H1 (cell line): ENCODE measurements at regions not wholly inside any gene's neighbourhood (a gene's known extent, or its start where the extent isn't known, plus 50 kb on each side); places are given as distances from the start of the nearest gene placed in this dataset.
A peak's percentile ranks its signal among the peaks of the same experiment; 100 is the strongest.

Source experiments
- CTCF ChIA-PET: fragments of 300-600 bp; sonication (Branson Sonifier 250); formaldehyde crosslinking; loops from one replicate; lab custom pipeline; 2021; ENCODE audit not compliant: partially characterized antibody; lab: Charles Lee
- POLR2A ChIA-PET: fragments of 300-600 bp; sonication (Branson Sonifier 250); formaldehyde crosslinking; loops from one replicate; lab custom pipeline; 2021; ENCODE audit warnings: inconsistent platforms; ENCODE audit not compliant: partially characterized antibody; lab: Charles Lee
- DNase-seq, 2 experiments: peaks; one replicate each; pipeline versions ENCODE4 v3.0.0 to v3.0.0-alpha.2; 2010 to 2022; ENCODE audit warnings: low spot score in 2 of 2, low read depth in 1 of 2, mixed read lengths in 1 of 2
- FAIRE-seq: peaks from 2 replicates; lab custom pipeline; 2011; peaks lifted over from hg19 to GRCh38; lab: Jason Lieb, UNC
- H2AFZ ChIP-seq: 2 replicates; pipeline ENCODE4 v1.8.1; 2012; ENCODE audit warnings: low read length, inconsistent platforms
- H2AK5ac ChIP-seq: 2 replicates; pipeline ENCODE4 v1.6.1; 2013; ENCODE audit warnings: low read depth, low read length
- H2BK120ac ChIP-seq: replicated peaks from 2 replicates; pipeline ENCODE3; 2013; ENCODE audit warnings: low read depth, low read length, inconsistent platforms
- H2BK12ac ChIP-seq: 2 replicates; pipeline ENCODE4 v1.6.1; 2013; ENCODE audit warnings: low read depth, low read length
- H2BK15ac ChIP-seq: 2 replicates; pipeline ENCODE4 v1.6.1; 2013; ENCODE audit warnings: low read length
- H2BK20ac ChIP-seq: 2 replicates; pipeline ENCODE4 v1.6.1; 2013; ENCODE audit warnings: low read length
- H2BK5ac ChIP-seq: 2 replicates; pipeline ENCODE4 v1.6.1; 2013; ENCODE audit warnings: low read depth, low read length
- H3K14ac ChIP-seq: 2 replicates; pipeline ENCODE4 v1.6.1; 2013; ENCODE audit warnings: inconsistent platforms; ENCODE audit not compliant: insufficient read length
- H3K18ac ChIP-seq: 2 replicates; pipeline ENCODE4 v1.6.1; 2013; ENCODE audit warnings: low read length; ENCODE audit errors: extremely low read depth
- H3K23ac ChIP-seq: 2 replicates; pipeline ENCODE4 v1.6.1; 2013; ENCODE audit warnings: inconsistent platforms; ENCODE audit not compliant: insufficient read length
- H3K23me2 ChIP-seq: 2 replicates; pipeline ENCODE4 v1.6.1; 2013; ENCODE audit warnings: low read depth, low read length
- H3K27ac ChIP-seq: 2 replicates; pipeline ENCODE4 v1.6.1; 2011; ENCODE audit warnings: low read depth, low read length, inconsistent platforms
- H3K27me3 ChIP-seq, 4 experiments: replicated peaks in 1 of 4; 1 replicate in 1 of 4; 2 replicates in 3 of 4; pipeline versions ENCODE4 v1.6.1 to v1.8.1; 2011 to 2013; ENCODE audit warnings: low read length in 3 of 4, mild to moderate bottlenecking in 3 of 4, inconsistent platforms in 2 of 4, mixed read lengths in 2 of 4, moderate library complexity in 1 of 4; ENCODE audit not compliant: control insufficient read depth in 3 of 4, insufficient read depth in 3 of 4; ENCODE audit errors: extremely low read depth in 1 of 4
- H3K36me3 ChIP-seq, 4 experiments: 2 replicates each; pipeline versions ENCODE4 v1.6.1 to v1.8.1; 2011 to 2013; ENCODE audit warnings: mild to moderate bottlenecking in 4 of 4, low read length in 3 of 4, moderate library complexity in 2 of 4, control low read depth in 1 of 4, inconsistent platforms in 1 of 4; ENCODE audit not compliant: insufficient read depth in 4 of 4, control insufficient read depth in 2 of 4
- H3K4ac ChIP-seq: replicated peaks from 2 replicates; pipeline ENCODE3; 2013; ENCODE audit warnings: low read length, low read depth, mixed read lengths, inconsistent platforms; ENCODE audit not compliant: insufficient read length
- H3K4me1 ChIP-seq, 4 experiments: replicated peaks in 1 of 4; 1 replicate in 1 of 4; 2 replicates in 3 of 4; pipeline versions ENCODE4 v1.6.1 to v1.8.1; 2011 to 2013; ENCODE audit warnings: low read length in 3 of 4, inconsistent platforms in 2 of 4, mixed read lengths in 1 of 4; ENCODE audit not compliant: insufficient read depth in 4 of 4, control insufficient read depth in 3 of 4
- H3K4me2 ChIP-seq, 2 experiments: 2 replicates each; pipeline versions ENCODE4 v1.6.1 to v1.8.1; 2011 to 2013; ENCODE audit warnings: low read depth in 2 of 2, low read length in 2 of 2, control low read depth in 1 of 2, inconsistent platforms in 1 of 2, mild to moderate bottlenecking in 1 of 2; ENCODE audit not compliant: insufficient read depth in 1 of 2
- H3K4me3 ChIP-seq, 4 experiments: fragments of 200-600, 300-600 bp in 1 of 4; sonication (generic), shearing (Covaris generic), sonication (Bioruptor Twin) in 1 of 4; 2 replicates each; pipeline versions ENCODE4 v1.5.1 to v1.8.1; 2011 to 2016; ENCODE audit warnings: low read length in 4 of 4, low read depth in 3 of 4, control low read depth in 2 of 4, inconsistent platforms in 2 of 4, mild to moderate bottlenecking in 2 of 4, mixed read lengths in 1 of 4, moderate library complexity in 1 of 4; ENCODE audit not compliant: insufficient read depth in 2 of 4; ENCODE audit errors: extremely low read depth in 1 of 4
- H3K56ac ChIP-seq: replicated peaks from 2 replicates; pipeline ENCODE3; 2013; ENCODE audit warnings: low read depth, mild to moderate bottlenecking, mixed read lengths, low read length, inconsistent platforms; ENCODE audit not compliant: insufficient read length
- H3K79me1 ChIP-seq: 2 replicates; pipeline ENCODE4 v1.6.1; 2013; ENCODE audit warnings: low read depth, low read length, control low read depth
- H3K79me2 ChIP-seq, 2 experiments: 2 replicates each; pipeline versions ENCODE4 v1.6.1 to v1.8.1; 2012 to 2013; ENCODE audit warnings: low read length in 2 of 2, mild to moderate bottlenecking in 2 of 2, inconsistent platforms in 1 of 2; ENCODE audit not compliant: insufficient read depth in 2 of 2, control insufficient read depth in 1 of 2
- H3K9ac ChIP-seq, 4 experiments: replicated peaks in 1 of 4; 1 replicate in 1 of 4; 2 replicates in 3 of 4; pipeline versions ENCODE4 v1.6.1 to v1.8.1; 2011 to 2013; ENCODE audit warnings: low read depth in 3 of 4, low read length in 3 of 4, control low read depth in 2 of 4, mild to moderate bottlenecking in 2 of 4, moderate library complexity in 2 of 4, inconsistent platforms in 1 of 4; ENCODE audit errors: extremely low read depth in 1 of 4
- H3K9me3 ChIP-seq, 2 experiments: 2 replicates each; pipeline versions ENCODE4 v1.6.1 to v1.8.1; 2012 to 2013; ENCODE audit warnings: mild to moderate bottlenecking in 2 of 2, moderate library complexity in 2 of 2, control low read depth in 1 of 2, inconsistent platforms in 1 of 2, low read depth in 1 of 2, low read length in 1 of 2, mixed read lengths in 1 of 2; ENCODE audit not compliant: insufficient read depth in 2 of 2
- H4K20me1 ChIP-seq, 2 experiments: replicated peaks in 1 of 2; 2 replicates each; pipeline versions ENCODE3 to v1.8.1; 2011 to 2013; ENCODE audit warnings: inconsistent platforms in 2 of 2, low read length in 2 of 2, mild to moderate bottlenecking in 1 of 2; ENCODE audit not compliant: insufficient read depth in 2 of 2, control insufficient read depth in 1 of 2
- H4K5ac ChIP-seq: 2 replicates; pipeline ENCODE4 v1.6.1; 2013; ENCODE audit warnings: low read length, low read depth, mixed read lengths, inconsistent platforms; ENCODE audit not compliant: insufficient read length
- H4K8ac ChIP-seq: 2 replicates; pipeline ENCODE4 v1.8.0; 2013; ENCODE audit warnings: mild to moderate bottlenecking, moderate library complexity, low read length, inconsistent platforms; ENCODE audit not compliant: insufficient read depth; ENCODE audit errors: extremely low read depth
- H4K91ac ChIP-seq: replicated peaks from 2 replicates; pipeline ENCODE3; 2013; ENCODE audit warnings: low read length, mixed read lengths, inconsistent platforms; ENCODE audit not compliant: insufficient read length
- ASH2L ChIP-seq: fragments of 200-600, 300-600 bp; sonication (generic); IDR thresholded peaks from one replicate; pipeline ENCODE4 v1.7.1; 2017; ENCODE audit warnings: low read length
- BRCA1 ChIP-seq: IDR thresholded peaks from 2 replicates; pipeline ENCODE4 v1.6.1; 2012; ENCODE audit warnings: low read depth, low read length, improper control_type of control experiment
- CHD1 ChIP-seq: IDR thresholded peaks from 2 replicates; pipeline ENCODE4 v1.6.1; 2012; ENCODE audit warnings: low read depth, low read length, improper control_type of control experiment
- KDM1A ChIP-seq: fragments of 200-600, 300-600 bp; sonication (generic); IDR thresholded peaks from 2 replicates; pipeline ENCODE4 v1.7.1; 2016; ENCODE audit warnings: mild to moderate bottlenecking, low read length, borderline replicate concordance
- MAFK ChIP-seq: IDR thresholded peaks from 2 replicates; pipeline ENCODE4 v1.6.1; 2012; ENCODE audit warnings: low read depth, mild to moderate bottlenecking, improper control_type of control experiment, low read length
- NRF1 ChIP-seq: IDR thresholded peaks from 2 replicates; pipeline ENCODE4 v1.6.1; 2011; ENCODE audit warnings: mild to moderate bottlenecking, low read depth, low read length, improper control_type of control experiment
- RAD21 ChIP-seq, 2 experiments: IDR thresholded peaks in 1 of 2; conservative IDR thresholded peaks in 1 of 2; 2 replicates each; pipeline ENCODE4 v1.6.1; 2011; ENCODE audit warnings: low read depth in 2 of 2, low read length in 2 of 2, improper control_type of control experiment in 1 of 2, inconsistent platforms in 1 of 2, mild to moderate bottlenecking in 1 of 2, moderate library complexity in 1 of 2
- SIRT6 ChIP-seq: IDR thresholded peaks from one replicate; pipeline ENCODE4 v1.7.1; 2012; ENCODE audit warnings: low read length, inconsistent platforms
- SP2 ChIP-seq: IDR thresholded peaks from 2 replicates; pipeline ENCODE4 v1.6.1; 2012; ENCODE audit warnings: mild to moderate bottlenecking, low read length, inconsistent platforms
- WGBS, 2 experiments: shearing (Covaris generic) in 1 of 2; methylation state at CpG; one replicate each; pipeline versions ENCODE4 v1.1.6 to v1.1.7; 2013 to 2015; ENCODE audit warnings: low lambda C conversion rate in 2 of 2, mixed read lengths in 2 of 2, inconsistent platforms in 1 of 2, low coverage in 1 of 2, missing lambda C conversion rate in 1 of 2; ENCODE audit not compliant: insufficient replicate concordance in 2 of 2, insufficient coverage in 1 of 2, insufficient read length in 1 of 2; ENCODE audit errors: extremely low coverage in 1 of 2, missing lambda C conversion rate in 1 of 2; 5-methylcytosine and 5-hydroxymethylcytosine counted together

GRCh38 chr11:8826901-8827560 lies 84.0 kb upstream of the AKIP1 start:
- Histone ChIP-seq H4K8ac (no peak overlapping the region), H2BK20ac (no peak overlapping the region), H3K23ac (no peak overlapping the region), H3K9ac (no peak overlapping the region), H3K56ac (no peak overlapping the region), H3K23me2 (peaks cover 4% of the 10 kb centered on the region; the same call in 1 of the 2 replicates), H3K79me1 (no peaks in the 10 kb centered on the region), H3K4me1 (peaks cover 0 to 19% (median 14%) of the 10 kb centered on the region in 4 experiments; a peak in 6 of 7 replicates), H2AFZ (no peak overlapping the region), H3K79me2 (no peaks in the 10 kb centered on the region), H3K9me3 (no peaks in the 10 kb centered on the region), H2BK12ac (0 out of 2 replicates have a peak overlapping the region, but pooled peaks have one; percentile 5), H3K18ac (no peak overlapping the region), H2AK5ac (no peak overlapping the region), H3K27me3 (no peaks in the 10 kb centered on the region), H3K4ac (no peak overlapping the region), H2BK15ac (no peak overlapping the region; the same call in 1 of the 2 replicates), H3K27ac (peak overlapping the region; percentile 26; the same call in 1 of the 2 replicates), H4K91ac (peak overlapping the region; percentile 38), H2BK5ac (no peak overlapping the region), H4K20me1 (peaks cover 0 to 3% of the 10 kb centered on the region in 2 experiments), H3K36me3 (no peaks in the 10 kb centered on the region), H3K4me2 (no peak overlapping the region), H2BK120ac (no peak overlapping the region), H3K4me3 (no peak overlapping the region; a peak in 1 of 8 replicates), H3K14ac (no peak overlapping the region), H4K5ac (no peak overlapping the region)
- ChIA-PET POLR2A (interaction anchor here (1.0 to 2.2 kb wide), 6 partner anchors 7 to 222 kb away, joined by 3 to 7 read pairs (median 6); no protein-coding TSS in a partner anchor), CTCF (interaction anchor here (0.7 to 3.2 kb wide), 14 partner anchors 9 to 188 kb away, joined by 3 to 12 read pairs (median 3); a partner anchor contains a TSS)
- TF ChIP-seq SIRT6: no peak
- TF ChIP-seq RAD21 (IDR thresholded peaks at IDR 0.05 in 1 of 2, conservative IDR thresholded peaks at IDR 0.05 in 1 of 2; ENCODE audit: low read depth in 2 of 2, low read length in 2 of 2): no peak
- TF ChIP-seq SP2: no peak
- TF ChIP-seq NRF1: no peak
- no peak for TF ChIP-seq KDM1A
- TF ChIP-seq BRCA1: no peak
- TF ChIP-seq MAFK: no peak
- no peak for TF ChIP-seq CHD1
- no peak for TF ChIP-seq ASH2L
- FAIRE-seq (peak; percentile 19), DNase-seq (no peak)
- 69% methylated on average over 6 of the region's 6 CpGs; no CpG with 5 or more reads in 1 of the 2 experiments for WGBS, 2 experiments
